ENCODE measurements at regions not wholly inside any gene's neighbourhood (a gene's known extent, or its start where the extent isn't known, plus 50 kb on each side); places are given as distances from the start of the nearest gene placed in this dataset.

DNA sequence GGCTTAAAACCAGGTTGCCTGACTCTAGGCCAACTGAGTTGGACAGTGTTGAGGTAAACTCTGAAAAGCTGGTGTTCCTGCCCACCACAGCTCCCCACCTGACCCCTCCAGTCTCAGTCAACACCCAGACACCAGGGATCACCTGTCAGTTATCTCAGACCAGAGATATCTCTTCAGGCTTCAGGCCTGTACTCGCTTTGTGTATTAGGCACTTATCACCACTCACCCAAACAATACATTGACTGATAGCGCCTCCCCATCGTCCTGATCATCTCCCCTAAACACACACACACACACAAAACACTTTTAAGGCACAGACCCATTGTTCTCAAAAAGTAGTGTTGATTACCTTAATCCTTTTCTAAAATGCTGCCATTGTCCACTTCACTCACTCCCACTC lies 111.5 kb downstream of the PLCE1 start:
- 70 to 78% methylated on average over 3 of the region's 3 CpGs for WGBS, 2 donors
- no peak overlapping the region for H3K27ac ChIP-seq
- intact Hi-C loops (cut with DNase I), result no loop called here

DNA sequence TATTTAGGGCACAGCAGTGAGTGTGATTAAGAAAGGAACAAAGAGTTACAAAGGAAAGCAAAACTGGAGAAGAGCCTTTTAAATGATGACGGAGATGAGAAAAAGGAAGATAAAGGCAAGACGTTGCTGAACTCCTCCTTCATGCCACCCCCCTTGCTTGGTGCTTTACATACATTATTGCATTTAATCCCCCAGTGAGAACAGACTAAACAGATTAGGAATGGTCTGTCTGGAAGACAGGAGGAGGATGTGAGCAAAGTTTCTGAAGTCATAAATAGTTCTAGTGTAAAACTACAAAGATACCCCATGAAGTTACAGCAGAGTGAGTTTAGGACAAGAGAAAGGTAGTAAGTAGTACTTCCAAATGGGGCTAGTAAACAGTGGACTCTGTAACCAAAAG lies 113.5 kb downstream of the PLCE1 start:
- Histone ChIP-seq H3K9me3 (no peaks in the 10 kb centered on the region), H3K27me3 (no peaks in the 10 kb centered on the region), H3K36me3 (replicated peaks in 1 of 2; ENCODE audit: insufficient read depth in 1 of 2, low read depth in 2 of 2) (no peaks in the 10 kb centered on the region), H3K4me3 (no peak overlapping the region), H3K4me1 (no peaks in the 10 kb centered on the region), H3K27ac (no peak overlapping the region)
- ATAC-seq (no peak), DNase-seq (no peak)
- intact Hi-C loops (cut with DNase I), result no loop called here
- 41 to 45% methylated on average over 2 of the region's 2 CpGs for WGBS, 2 donors
- TF ChIP-seq, protein P1, sequence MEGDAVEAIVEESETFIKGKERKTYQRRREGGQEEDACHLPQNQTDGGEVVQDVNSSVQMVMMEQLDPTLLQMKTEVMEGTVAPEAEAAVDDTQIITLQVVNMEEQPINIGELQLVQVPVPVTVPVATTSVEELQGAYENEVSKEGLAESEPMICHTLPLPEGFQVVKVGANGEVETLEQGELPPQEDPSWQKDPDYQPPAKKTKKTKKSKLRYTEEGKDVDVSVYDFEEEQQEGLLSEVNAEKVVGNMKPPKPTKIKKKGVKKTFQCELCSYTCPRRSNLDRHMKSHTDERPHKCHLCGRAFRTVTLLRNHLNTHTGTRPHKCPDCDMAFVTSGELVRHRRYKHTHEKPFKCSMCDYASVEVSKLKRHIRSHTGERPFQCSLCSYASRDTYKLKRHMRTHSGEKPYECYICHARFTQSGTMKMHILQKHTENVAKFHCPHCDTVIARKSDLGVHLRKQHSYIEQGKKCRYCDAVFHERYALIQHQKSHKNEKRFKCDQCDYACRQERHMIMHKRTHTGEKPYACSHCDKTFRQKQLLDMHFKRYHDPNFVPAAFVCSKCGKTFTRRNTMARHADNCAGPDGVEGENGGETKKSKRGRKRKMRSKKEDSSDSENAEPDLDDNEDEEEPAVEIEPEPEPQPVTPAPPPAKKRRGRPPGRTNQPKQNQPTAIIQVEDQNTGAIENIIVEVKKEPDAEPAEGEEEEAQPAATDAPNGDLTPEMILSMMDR (IDR thresholded peaks at IDR 0.05), result no peak
- TF ChIP-seq POLR2A (IDR thresholded peaks at IDR 0.05), result no peak

More for the DNA sequence above, 111.5 kb downstream of the PLCE1 start:
- Histone ChIP-seq H3K27me3 (no peaks in the 10 kb centered on the region), H3K36me3 (replicated peaks in 1 of 2; ENCODE audit: insufficient read depth in 1 of 2, low read depth in 2 of 2) (no peaks in the 10 kb centered on the region), H3K4me3 (no peak overlapping the region), H3K4me1 (no peaks in the 10 kb centered on the region), H3K9me3 (no peaks in the 10 kb centered on the region)
- ATAC-seq, result no peak
- no peak for DNase-seq
- no peak for TF ChIP-seq POLR2A (IDR thresholded peaks at IDR 0.05)
- TF ChIP-seq, protein P1 (IDR thresholded peaks at IDR 0.05), result no peak

DNA sequence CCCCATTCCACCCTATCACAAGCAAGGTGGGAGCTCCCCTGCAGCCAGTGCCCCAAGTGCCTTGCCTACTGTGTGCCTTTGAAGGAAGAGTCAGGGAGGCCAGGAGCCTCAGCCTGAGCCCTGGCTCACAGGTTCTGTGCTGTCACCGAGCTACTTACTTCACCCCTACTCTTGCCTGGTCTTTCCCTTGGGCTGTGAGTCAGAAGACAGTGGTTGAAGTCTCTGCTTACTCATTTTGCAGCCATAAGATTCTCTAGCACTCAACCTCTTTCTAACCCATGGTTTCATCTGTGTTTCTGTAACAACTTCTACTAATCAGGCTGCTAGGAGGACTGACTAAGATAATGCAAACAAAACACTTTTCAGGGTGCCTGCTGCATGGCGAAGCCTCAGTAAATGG lies 114.5 kb downstream of the PLCE1 start:
- TF ChIP-seq POLR2A (IDR thresholded peaks at IDR 0.05), result no peak
- TF ChIP-seq, protein P1 (IDR thresholded peaks at IDR 0.05), result no peak
- WGBS, 2 donors, result 82 to 94% methylated on average over 2 of the region's 2 CpGs

DNA sequence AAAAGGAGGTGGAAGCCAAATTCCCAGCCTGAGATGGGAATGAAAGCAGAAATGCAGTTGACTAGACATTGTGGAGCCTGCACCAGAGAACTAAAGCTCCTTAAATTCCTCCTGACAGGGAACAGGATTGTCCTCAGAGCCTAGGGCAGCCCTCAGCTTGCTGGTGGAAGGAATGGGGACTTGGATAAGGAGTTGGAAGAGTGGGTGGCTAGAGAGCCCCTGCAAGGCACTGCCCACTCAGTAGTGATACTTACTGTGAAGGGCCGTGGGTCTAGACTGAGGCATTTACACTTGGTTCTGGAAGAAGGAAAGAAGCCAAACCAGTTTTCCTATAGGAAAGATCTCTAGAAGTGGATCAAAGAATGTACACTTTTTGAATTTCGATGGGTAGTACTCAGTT lies 117.6 kb downstream of the PLCE1 start:
- no peak overlapping the region for H3K4me3 ChIP-seq
- no peak for TF ChIP-seq POLR2A (IDR thresholded peaks at IDR 0.05)
- TF ChIP-seq, protein P1 (IDR thresholded peaks at IDR 0.05), result no peak
- DNase-seq (no peak), ATAC-seq (no peak)
- H3K27me3 ChIP-seq, result no peaks in the 10 kb centered on the region
- WGBS, 2 donors, result 55 to 78% methylated on average over 2 of the region's 2 CpGs
- H3K27ac ChIP-seq, result no peak overlapping the region
- H3K4me1 ChIP-seq, result no peaks in the 10 kb centered on the region
- H3K9me3 ChIP-seq, result no peaks in the 10 kb centered on the region
- intact Hi-C loops (cut with DNase I), result no loop called here
- H3K36me3 ChIP-seq (replicated peaks in 1 of 2; ENCODE audit: insufficient read depth in 1 of 2, low read depth in 2 of 2), result no peaks in the 10 kb centered on the region

More for the DNA sequence above, 114.5 kb downstream of the PLCE1 start:
- ATAC-seq, result no peak
- Histone ChIP-seq H3K4me1 (no peaks in the 10 kb centered on the region), H3K27ac (no peak overlapping the region), H3K9me3 (no peaks in the 10 kb centered on the region), H3K4me3 (no peak overlapping the region), H3K27me3 (no peaks in the 10 kb centered on the region), H3K36me3 (replicated peaks in 1 of 2; ENCODE audit: insufficient read depth in 1 of 2, low read depth in 2 of 2) (no peaks in the 10 kb centered on the region)
- no peak for DNase-seq
- intact Hi-C loops (cut with DNase I), result no loop called here

DNA sequence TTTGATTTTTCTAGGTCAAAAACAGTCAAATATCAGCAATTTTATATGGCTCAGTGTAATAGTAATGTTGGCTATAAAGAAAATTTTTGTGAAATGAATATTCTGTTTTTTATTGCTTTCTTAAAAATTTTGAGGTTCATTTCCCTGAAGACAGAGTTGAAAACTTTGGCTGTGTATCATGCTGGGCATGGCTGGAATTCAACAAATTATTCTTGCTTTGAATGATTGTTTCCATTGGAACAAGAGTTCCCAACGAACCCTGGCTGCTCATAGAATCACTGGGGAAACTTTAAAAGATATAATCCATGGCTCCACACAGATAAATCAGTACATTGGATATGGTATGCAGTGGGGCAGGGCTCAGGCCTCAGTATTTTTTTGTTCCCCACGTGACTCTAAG lies 118.6 kb downstream of the PLCE1 start:
- ATAC-seq (no peak), DNase-seq (no peak)
- Histone ChIP-seq H3K27ac (no peak overlapping the region), H3K4me3 (no peak overlapping the region), H3K27me3 (no peaks in the 10 kb centered on the region), H3K9me3 (no peaks in the 10 kb centered on the region), H3K4me1 (no peaks in the 10 kb centered on the region), H3K36me3 (replicated peaks in 1 of 2; ENCODE audit: insufficient read depth in 1 of 2, low read depth in 2 of 2) (no peaks in the 10 kb centered on the region)
- intact Hi-C loops (cut with DNase I), result no loop called here
- 70 to 76% methylated on average over 2 of the region's 2 CpGs for WGBS, 2 donors
- TF ChIP-seq, protein P1 (IDR thresholded peaks at IDR 0.05), result no peak

All from body of pancreas (tissue), 4 donors.